ENCODE measurements at regions not wholly inside any gene's neighbourhood (a gene's known extent, or its start where the extent isn't known, plus 50 kb on each side); places are given as distances from the start of the nearest gene placed in this dataset.
"Not testable (repeated sequence)": the region's sequence is repeated elsewhere in the genome, so short reads cannot be mapped to it uniquely, and the experiment has no call there.

DNA sequence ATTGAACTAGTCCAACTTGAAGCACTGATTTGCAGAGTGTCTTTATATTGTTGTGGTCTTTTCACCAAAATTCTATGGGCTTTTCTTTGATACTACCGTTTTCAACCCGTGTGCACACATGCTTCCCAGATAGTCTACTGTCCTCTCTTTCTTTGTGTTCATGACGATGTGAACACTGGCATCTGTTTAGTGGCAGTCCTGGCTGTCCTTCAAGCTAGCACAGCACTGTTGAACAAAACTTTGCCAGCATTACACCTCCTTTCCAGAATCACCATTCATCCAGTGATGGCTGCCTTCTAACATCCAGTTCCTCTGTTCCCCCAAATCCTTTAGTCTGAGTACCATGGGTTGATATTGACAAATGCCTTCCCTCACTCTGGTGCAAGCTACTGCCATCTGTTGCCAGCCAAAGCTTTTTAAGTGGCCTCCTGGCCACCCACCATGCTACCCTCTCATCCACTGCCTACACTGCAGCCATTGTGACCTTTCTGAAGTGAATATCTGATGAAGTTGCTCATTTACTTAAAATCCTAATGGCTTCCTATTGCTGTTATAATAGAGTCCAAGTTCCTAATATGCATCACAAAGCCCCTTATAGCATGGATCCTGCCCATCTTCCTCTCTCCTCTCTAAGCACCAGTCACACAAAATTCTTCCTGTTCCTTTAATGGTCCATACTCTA is 94.3 kb downstream of the NIBAN1 start:
- Histone ChIP-seq H3K4me1 (peaks cover 0 to 51% (median 15%) of the 10 kb centered on the region in 10 experiments; a peak in 14 of 20 replicates), H3K27me3 (no peaks in the 10 kb centered on the region), H3K9ac (no peak overlapping the region), H3K9me3 (replicated peaks in 1 of 11) (no peaks in the 10 kb centered on the region), H3K36me3 (peaks cover 0 to 21% (median 0%) of the 10 kb centered on the region in 11 experiments; a peak in 1 of 22 replicates), H4K20me1 (no peaks in the 10 kb centered on the region), H3K4me3 (no peak overlapping the region), H3K27ac (no peak overlapping the region), H3K4me2 (no peak overlapping the region; a peak in 1 of 22 replicates)
- no peak for TF ChIP-seq Cebpa-rat (IDR thresholded peaks at IDR 0.05)

DNA sequence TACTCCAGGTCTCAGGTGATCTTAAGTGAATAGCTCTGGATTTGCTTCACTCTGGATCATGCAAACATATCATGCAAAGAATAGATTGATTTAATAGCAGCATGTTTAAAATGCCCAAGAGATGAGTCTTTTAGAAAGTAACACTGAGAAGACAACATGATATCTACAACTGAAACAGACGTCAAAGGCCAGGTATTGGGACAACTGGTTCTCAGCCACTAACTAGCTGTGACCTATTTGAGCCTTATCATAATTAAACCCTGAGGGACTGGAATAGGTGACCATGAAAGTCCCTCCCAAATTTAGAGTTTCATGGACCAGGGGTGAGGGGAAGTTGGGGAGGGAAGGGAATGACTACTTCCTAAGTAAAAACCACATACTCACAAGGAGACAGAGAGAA is 95.7 kb downstream of the NIBAN1 start:
- H3K27me3 ChIP-seq, result no peaks in the 10 kb centered on the region
- H3K36me3 ChIP-seq, result peaks cover 0 to 11% (median 0%) of the 10 kb centered on the region in 11 experiments; a peak in 1 of 22 replicates
- no peak overlapping the region for H3K9ac ChIP-seq
- peaks cover 0 to 50% (median 15%) of the 10 kb centered on the region in 10 experiments; a peak in 14 of 20 replicates for H3K4me1 ChIP-seq
- no peak overlapping the region for H3K4me3 ChIP-seq
- no peak for TF ChIP-seq Cebpa-rat (IDR thresholded peaks at IDR 0.05)
- no peaks in the 10 kb centered on the region for H3K9me3 ChIP-seq (replicated peaks in 1 of 11)
- no peaks in the 10 kb centered on the region for H4K20me1 ChIP-seq
- no peak overlapping the region for H3K27ac ChIP-seq
- H3K4me2 ChIP-seq, result peak overlapping the region in 4 of 11 experiments; percentile 11 to 61 (median 45); a peak in 8 of 22 replicates

DNA sequence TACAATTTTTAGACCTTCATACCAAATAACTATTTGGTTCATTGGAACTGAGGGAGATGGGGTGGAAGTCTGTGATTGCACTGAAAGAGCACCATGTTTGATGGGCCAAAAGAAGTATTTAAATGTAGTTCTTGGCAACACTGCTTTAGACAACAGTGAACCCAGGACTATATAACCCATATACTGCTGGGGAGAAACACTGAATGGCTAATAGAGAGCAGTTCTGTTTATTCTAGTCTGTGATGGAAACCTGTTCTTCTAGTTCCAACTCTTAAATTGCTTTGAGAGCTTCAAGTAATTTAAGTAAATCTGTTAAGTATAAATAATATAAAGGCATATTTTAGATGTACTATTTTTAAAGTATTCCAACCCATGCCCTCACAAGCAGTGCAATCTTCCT is 96.3 kb downstream of the NIBAN1 start:
- peaks cover 0 to 49% (median 15%) of the 10 kb centered on the region in 10 experiments; a peak in 14 of 20 replicates for H3K4me1 ChIP-seq
- no peak overlapping the region for H3K9ac ChIP-seq
- H3K9me3 ChIP-seq (replicated peaks in 1 of 11), result no peaks in the 10 kb centered on the region
- H3K27ac ChIP-seq, result no peak overlapping the region
- no peaks in the 10 kb centered on the region for H4K20me1 ChIP-seq
- peaks cover 0 to 5% (median 0%) of the 10 kb centered on the region in 11 experiments; a peak in 1 of 22 replicates for H3K36me3 ChIP-seq
- no peak overlapping the region for H3K4me3 ChIP-seq
- no peak for TF ChIP-seq Cebpa-rat (IDR thresholded peaks at IDR 0.05)
- no peaks in the 10 kb centered on the region for H3K27me3 ChIP-seq
- H3K4me2 ChIP-seq, result no peak overlapping the region

DNA sequence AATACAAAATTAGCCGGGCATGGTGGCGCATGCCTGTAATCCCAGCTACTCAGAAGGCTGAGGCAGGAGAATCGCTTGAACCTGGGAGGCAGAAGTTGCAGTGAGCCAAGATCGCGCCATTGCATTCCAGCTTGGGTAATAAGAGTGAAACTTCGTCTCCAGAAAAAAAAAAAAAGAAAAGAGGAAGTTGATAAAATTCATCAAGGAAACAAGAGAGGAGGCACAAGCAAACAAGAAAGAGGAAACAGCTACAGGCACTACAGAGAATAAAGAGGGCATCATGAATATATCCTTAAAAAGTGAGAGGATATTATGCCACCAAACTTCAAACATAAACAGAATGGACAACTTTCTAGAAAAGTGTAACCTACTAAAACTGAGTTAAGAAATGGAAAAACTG is 98.3 kb downstream of the NIBAN1 start:
- H3K4me3 ChIP-seq; H3K36me3 ChIP-seq; H3K9ac ChIP-seq; H3K9me3 ChIP-seq (replicated peaks in 1 of 11); H3K27me3 ChIP-seq; H4K20me1 ChIP-seq: not testable (repeated sequence)
- Histone ChIP-seq H3K27ac (peak overlapping the region in 7 of 11 experiments; percentile 8 to 70 (median 45); a peak in 9 of 22 replicates), H3K4me1 (peaks cover 0 to 48% (median 15%) of the 10 kb centered on the region in 10 experiments; a peak in 14 of 20 replicates), H3K4me2 (peak overlapping the region in 9 of 11 experiments; percentile 15 to 71 (median 59); a peak in 14 of 22 replicates)

DNA sequence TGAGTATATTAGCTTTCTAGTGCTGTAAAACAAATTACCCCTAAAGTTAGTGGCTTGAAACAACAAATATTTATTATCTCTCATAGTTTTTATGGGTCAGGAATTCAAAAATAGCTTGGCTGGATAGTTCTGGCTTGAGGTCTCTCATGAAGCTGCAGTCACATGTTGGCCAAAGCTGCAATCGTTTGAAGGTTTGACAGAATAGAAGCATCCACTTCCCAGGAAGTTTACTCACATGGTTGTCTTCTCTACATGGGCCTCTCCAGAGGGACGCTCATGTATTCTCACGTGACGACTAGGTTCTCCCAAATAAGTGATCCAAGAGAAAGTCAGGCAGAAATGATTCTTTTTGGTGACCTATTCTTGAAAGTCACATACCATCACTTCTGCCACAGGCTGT is 99.1 kb downstream of the NIBAN1 start:
- Histone ChIP-seq H3K27ac (peak overlapping the region in 4 of 11 experiments; percentile 15 to 61 (median 60); a peak in 7 of 22 replicates), H3K4me3 (no peak overlapping the region), H3K4me2 (peak overlapping the region in 4 of 11 experiments; percentile 15 to 61 (median 28); a peak in 4 of 22 replicates), H3K27me3 (no peaks in the 10 kb centered on the region), H4K20me1 (no peaks in the 10 kb centered on the region), H3K9me3 (replicated peaks in 1 of 11) (peaks cover 0 to 9% (median 0%) of the 10 kb centered on the region in 11 experiments; a peak in 2 of 22 replicates), H3K4me1 (peaks cover 0 to 48% (median 15%) of the 10 kb centered on the region in 10 experiments; a peak in 14 of 20 replicates), H3K9ac (no peak overlapping the region), H3K36me3 (peaks cover 0 to 5% (median 0%) of the 10 kb centered on the region in 11 experiments; a peak in 1 of 22 replicates)
- TF ChIP-seq Cebpa-rat (IDR thresholded peaks at IDR 0.05), result no peak

DNA sequence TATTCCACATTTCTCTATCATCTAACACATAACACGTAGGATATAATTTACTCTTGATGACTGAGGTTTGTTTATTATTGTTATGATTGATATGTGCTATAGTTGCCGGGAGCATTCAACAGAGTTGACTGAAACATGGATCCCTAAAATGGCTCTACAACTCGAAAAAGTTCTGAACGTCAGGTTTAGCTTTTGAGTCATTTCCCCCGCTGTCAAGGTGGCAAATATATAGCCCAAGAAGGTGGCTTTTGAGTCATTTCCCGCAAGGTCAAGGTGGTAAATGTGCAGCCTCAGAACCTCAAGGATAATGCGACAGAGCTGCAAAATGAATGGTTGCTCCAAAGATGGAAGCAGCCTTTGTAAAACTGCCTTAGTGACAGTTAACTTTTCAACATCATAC is 104.0 kb downstream of the NIBAN1 start:
- peaks cover 0 to 9% (median 0%) of the 10 kb centered on the region in 11 experiments; a peak in 3 of 22 replicates for H3K9me3 ChIP-seq (replicated peaks in 1 of 11)
- TF ChIP-seq Cebpa-rat (IDR thresholded peaks at IDR 0.05), result no peak
- H3K27me3 ChIP-seq, result no peaks in the 10 kb centered on the region
- no peaks in the 10 kb centered on the region for H4K20me1 ChIP-seq
- H3K4me1 ChIP-seq, result peaks cover 0 to 65% (median 29%) of the 10 kb centered on the region in 10 experiments; a peak in 14 of 20 replicates
- H3K36me3 ChIP-seq, result peaks cover 0 to 5% (median 0%) of the 10 kb centered on the region in 11 experiments; a peak in 1 of 22 replicates
- no peak overlapping the region for H3K27ac ChIP-seq
- no peak overlapping the region for H3K4me3 ChIP-seq
- no peak overlapping the region for H3K4me2 ChIP-seq
- no peak overlapping the region for H3K9ac ChIP-seq

DNA sequence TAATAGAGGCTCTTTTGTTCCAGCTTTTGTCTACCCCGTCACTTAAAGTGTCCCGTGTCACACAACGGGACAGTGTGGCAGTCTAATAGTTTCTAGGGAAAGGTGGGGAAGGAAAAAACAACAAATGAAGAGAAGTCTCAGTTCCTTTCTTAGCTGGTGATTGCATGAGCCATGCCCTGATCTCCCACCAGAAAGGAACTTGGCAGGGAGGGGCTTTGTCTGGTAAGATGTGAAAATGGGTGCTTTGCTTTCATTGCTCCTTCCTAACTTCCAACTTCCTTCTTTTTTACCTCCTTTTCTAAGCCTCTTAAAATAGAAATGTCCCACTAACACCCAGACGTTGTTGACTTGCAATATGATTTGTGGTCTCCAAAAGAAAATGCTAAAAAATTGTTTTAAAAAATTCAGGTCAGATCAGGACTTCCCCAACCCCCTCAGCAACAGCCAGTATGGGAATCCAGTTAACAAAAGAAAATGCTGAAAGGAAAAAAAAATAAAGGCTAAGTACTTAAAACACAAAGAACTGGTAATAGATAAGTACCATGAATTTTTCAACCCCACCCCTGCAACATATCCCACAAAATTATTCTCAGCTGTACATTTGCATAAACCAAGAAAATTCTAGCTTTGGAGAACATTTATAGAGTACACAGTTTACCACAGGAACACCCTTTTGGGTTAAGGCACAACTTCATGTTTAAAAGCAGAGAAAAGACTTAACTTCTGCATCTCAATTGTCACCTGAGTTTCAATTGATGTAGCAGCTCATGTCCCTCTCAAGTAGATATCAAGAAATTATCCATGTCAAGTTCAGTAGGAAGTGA is 106.2 kb downstream of the NIBAN1 start:
- Histone ChIP-seq H3K9me3 (replicated peaks in 1 of 11) (peaks cover 0 to 9% (median 0%) of the 10 kb centered on the region in 11 experiments; a peak in 3 of 22 replicates), H3K9ac (peak overlapping the region in 5 of 11 experiments; percentile 4 to 66 (median 60); a peak in 7 of 22 replicates), H4K20me1 (no peaks in the 10 kb centered on the region), H3K27ac (peak overlapping the region in 7 of 11 experiments; percentile 10 to 85 (median 72); a peak in 14 of 22 replicates), H3K36me3 (no peaks in the 10 kb centered on the region), H3K4me2 (peak overlapping the region in 7 of 11 experiments; percentile 31 to 85 (median 68); a peak in 14 of 22 replicates), H3K4me1 (peaks cover 0 to 57% (median 28%) of the 10 kb centered on the region in 10 experiments; a peak in 14 of 20 replicates), H3K4me3 (peak overlapping the region in 1 of 10 experiments; percentile 9; a peak in 2 of 20 replicates), H3K27me3 (no peaks in the 10 kb centered on the region)
- no peak for TF ChIP-seq Cebpa-rat (IDR thresholded peaks at IDR 0.05)

DNA sequence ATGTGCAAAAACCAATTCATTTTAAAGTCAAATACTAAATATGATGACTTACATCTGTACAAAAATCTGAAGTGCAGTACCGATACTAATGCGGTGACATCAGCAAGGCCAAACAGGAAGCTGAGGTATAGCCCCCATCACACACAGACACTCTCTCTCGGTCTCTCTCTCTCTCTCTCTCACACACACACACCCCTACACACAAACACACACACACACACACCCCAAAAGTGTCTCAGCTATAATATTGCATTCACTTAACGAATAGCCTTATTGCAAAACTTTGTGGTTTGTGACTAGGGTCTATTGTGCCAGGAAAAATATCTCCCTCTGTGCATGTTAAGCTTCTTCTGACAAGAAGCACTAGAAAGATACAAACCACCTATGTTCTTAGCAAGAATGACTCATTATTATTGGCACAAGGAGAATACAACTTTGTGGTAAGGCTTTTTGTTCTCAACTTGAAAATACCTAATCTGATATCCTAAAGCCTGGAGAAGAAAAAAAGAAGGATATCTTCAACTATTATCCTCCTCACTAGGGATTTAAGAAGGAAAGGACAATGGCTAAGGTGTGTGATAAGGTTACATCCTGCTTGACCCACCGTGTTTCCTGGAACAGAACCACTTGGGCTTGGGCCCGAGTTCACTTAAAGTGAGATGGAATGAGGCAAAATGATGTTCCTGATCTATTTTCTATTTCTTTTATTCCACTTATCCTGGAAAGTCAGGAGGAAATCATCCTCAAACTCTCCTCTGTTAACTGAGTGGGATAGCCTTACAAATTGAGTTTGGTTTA is 107.1 kb downstream of the NIBAN1 start:
- Histone ChIP-seq H3K4me2 (peak overlapping the region in 7 of 11 experiments; percentile 31 to 85 (median 68); a peak in 14 of 22 replicates), H3K4me1 (peaks cover 0 to 48% (median 28%) of the 10 kb centered on the region in 10 experiments; a peak in 14 of 20 replicates), H3K27me3 (no peaks in the 10 kb centered on the region), H3K27ac (peak overlapping the region in 7 of 11 experiments; percentile 10 to 85 (median 72); a peak in 14 of 22 replicates), H3K36me3 (no peaks in the 10 kb centered on the region), H3K9me3 (replicated peaks in 1 of 11) (peaks cover 0 to 9% (median 0%) of the 10 kb centered on the region in 11 experiments; a peak in 3 of 22 replicates), H4K20me1 (no peaks in the 10 kb centered on the region), H3K4me3 (peak overlapping the region in 1 of 10 experiments; percentile 9; a peak in 2 of 20 replicates), H3K9ac (peak overlapping the region in 5 of 11 experiments; percentile 4 to 66 (median 60); a peak in 7 of 22 replicates)
- peak in 3 of 11 experiments; percentile 35 to 68 (median 63); a peak in 2 of 22 replicates for TF ChIP-seq Cebpa-rat (IDR thresholded peaks at IDR 0.05)
